Left ventricle myocardium inferior (tissue), 1 donor: ENCODE measurements at regions not wholly inside any gene's neighbourhood (a gene's known extent, or its start where the extent isn't known, plus 50 kb on each side); places are given as distances from the start of the nearest gene placed in this dataset.
A peak's percentile ranks its signal among the peaks of the same experiment; 100 is the strongest.

Experiments
- DNase-seq: peaks from one replicate; pipeline ENCODE4 v3.0.0-alpha.2; 2020
- H3K27ac ChIP-seq: fragments of 200-600 bp; replicated peaks from 2 replicates; pipeline ENCODE4 v1.8.0; 2021
- H3K27me3 ChIP-seq: fragments of 200-600 bp; 2 replicates; pipeline ENCODE4 v1.8.0; 2021; ENCODE audit warnings: low read depth
- H3K36me3 ChIP-seq: fragments of 200-600 bp; 2 replicates; pipeline ENCODE4 v1.8.0; 2021
- H3K4me1 ChIP-seq: fragments of 200-600 bp; 2 replicates; pipeline ENCODE4 v1.8.0; 2021
- H3K4me3 ChIP-seq: fragments of 200-600 bp; 2 replicates; pipeline ENCODE4 v1.8.0; 2021; ENCODE audit warnings: mild to moderate bottlenecking, moderate library complexity
- H3K9me3 ChIP-seq: fragments of 200-600 bp; replicated peaks from 2 replicates; pipeline ENCODE4 v1.8.0; 2021
- CTCF ChIP-seq: fragments of 200-600 bp; IDR thresholded peaks from 2 replicates; pipeline ENCODE4 v1.8.0; 2021; ENCODE audit warnings: antibody characterized with exemption, mild to moderate bottlenecking, borderline replicate concordance
- intact Hi-C: fragments of 100-400 bp; cut with micrococcal nuclease; formaldehyde crosslinking; loops from one replicate; pipeline ENCODE4 v1.11.0; 2022
- donor health status: DM: no; HTN: yes; CAD: no; lungs with severe emphysema.

- no peak overlapping the region for H3K27ac ChIP-seq
- no peaks in the 10 kb centered on the region for H3K36me3 ChIP-seq
- H3K4me1 ChIP-seq: peaks cover 3% of the 10 kb centered on the region
- no peaks in the 10 kb centered on the region for H3K9me3 ChIP-seq
- no peak overlapping the region for H3K4me3 ChIP-seq
- peaks cover 70% of the 10 kb centered on the region for H3K27me3 ChIP-seq
- intact Hi-C loops: no loop called here
- no peak for DNase-seq
- no peak for TF ChIP-seq CTCF
These were observed 804.4 kb downstream of the BRD1 start for GRCh38 chr22:49023161-49023878.

GRCh38 chr22:49022816-49023160 is 804.9 kb downstream of the BRD1 start:
- no peaks in the 10 kb centered on the region for H3K36me3 ChIP-seq
- no peak for TF ChIP-seq CTCF
- no peak for DNase-seq
- no peak overlapping the region for H3K27ac ChIP-seq
- peaks cover 4% of the 10 kb centered on the region for H3K4me1 ChIP-seq
- H3K4me3 ChIP-seq: no peak overlapping the region
- no peaks in the 10 kb centered on the region for H3K9me3 ChIP-seq
- intact Hi-C loops: no loop called here
- H3K27me3 ChIP-seq: peaks cover 70% of the 10 kb centered on the region

- no peaks in the 10 kb centered on the region for H3K9me3 ChIP-seq
- no peak overlapping the region for H3K4me3 ChIP-seq
- DNase-seq: peak; percentile 3
- H3K4me1 ChIP-seq: peaks cover 4% of the 10 kb centered on the region
- no peak for TF ChIP-seq CTCF
- no peak overlapping the region for H3K27ac ChIP-seq
- intact Hi-C loops: no loop called here
- no peaks in the 10 kb centered on the region for H3K36me3 ChIP-seq
- peaks cover 67% of the 10 kb centered on the region for H3K27me3 ChIP-seq
These were observed 805.5 kb downstream of the BRD1 start for GRCh38 chr22:49021926-49022815.

- TF ChIP-seq CTCF: no peak
- H3K36me3 ChIP-seq: no peaks in the 10 kb centered on the region
- intact Hi-C loops: no loop called here
- peaks cover 58% of the 10 kb centered on the region for H3K27me3 ChIP-seq
- no peak for DNase-seq
- no peaks in the 10 kb centered on the region for H3K9me3 ChIP-seq
- peaks cover 8% of the 10 kb centered on the region for H3K4me1 ChIP-seq
- H3K27ac ChIP-seq: no peak overlapping the region
- no peak overlapping the region for H3K4me3 ChIP-seq
These were observed 806.3 kb downstream of the BRD1 start for GRCh38 chr22:49021131-49021925.

GRCh38 chr22:49019737-49020713 is 807.6 kb downstream of the BRD1 start:
- Histone ChIP-seq H3K9me3 (no peaks in the 10 kb centered on the region), H3K36me3 (no peaks in the 10 kb centered on the region), H3K27ac (no peak overlapping the region), H3K4me1 (peaks cover 16% of the 10 kb centered on the region), H3K4me3 (no peak overlapping the region), H3K27me3 (peaks cover 53% of the 10 kb centered on the region)
- DNase-seq: no peak
- TF ChIP-seq CTCF: no peak
- intact Hi-C loops: no loop called here
